ENCODE measurements at regions not wholly inside any gene's neighbourhood (a gene's known extent, or its start where the extent isn't known, plus 50 kb on each side); places are given as distances from the start of the nearest gene placed in this dataset.
"Not testable (repeated sequence)": the region's sequence is repeated elsewhere in the genome, so short reads cannot be mapped to it uniquely, and the experiment has no call there.

GRCh38 chr3:26091626-26092025 lies 301.7 kb downstream of the OXSM start:
- TF ChIP-seq EZH2 (IDR thresholded peaks at IDR 0.05; ENCODE audit: borderline replicate concordance, low read depth, low read length, severe bottlenecking) (no peak), FOS (IDR thresholded peaks at IDR 0.05; ENCODE audit: borderline replicate concordance, insufficient read depth, low read length) (no peak), POLR2AphosphoS5 (IDR thresholded peaks at IDR 0.05; ENCODE audit: insufficient read depth, low read depth, low read length) (no peak), POLR2A (IDR thresholded peaks at IDR 0.05; ENCODE audit: low read depth, low read length) (no peak), JUN (IDR thresholded peaks at IDR 0.05; ENCODE audit: borderline replicate concordance, insufficient read depth, insufficient read length, low read depth) (no peak), CTCF (IDR thresholded peaks at IDR 0.05; ENCODE audit: extremely low read depth in 1 of 2, insufficient read depth in 1 of 2, low read depth in 1 of 2, low read length in 2 of 2) (no peak), MYC (IDR thresholded peaks at IDR 0.05; ENCODE audit: low read depth, low read length) (no peak), GATA2 (IDR thresholded peaks at IDR 0.05; ENCODE audit: insufficient read depth, insufficient read length, low read depth, low read length) (no peak)
- TF ChIP-seq, protein P1, sequence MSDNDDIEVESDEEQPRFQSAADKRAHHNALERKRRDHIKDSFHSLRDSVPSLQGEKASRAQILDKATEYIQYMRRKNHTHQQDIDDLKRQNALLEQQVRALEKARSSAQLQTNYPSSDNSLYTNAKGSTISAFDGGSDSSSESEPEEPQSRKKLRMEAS (IDR thresholded peaks at IDR 0.05; ENCODE audit: insufficient read depth, insufficient read length): no peak
- CTCF ChIA-PET: no interaction called here
- no TSS peak for BruUV-seq (replicated peaks)

DNA sequence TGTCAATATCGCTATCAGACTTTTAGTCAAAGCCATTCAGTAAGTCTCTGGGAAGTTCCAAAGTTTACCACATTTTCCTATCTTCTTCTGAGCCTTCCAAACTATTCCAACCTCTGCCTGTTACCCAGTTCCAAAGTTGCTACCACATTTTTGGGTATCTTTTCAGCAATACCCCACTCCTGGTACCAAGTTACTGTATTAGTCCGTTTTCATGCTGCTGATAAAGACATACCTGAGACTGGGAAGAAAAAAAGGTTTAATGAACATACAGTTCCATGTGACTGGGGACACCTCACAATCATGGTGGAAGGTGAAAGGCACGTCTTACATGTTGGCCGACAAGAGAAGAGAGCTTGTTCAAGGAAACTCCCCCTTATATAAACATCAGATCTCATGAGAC lies 307.2 kb downstream of the OXSM start:
- H3K4me1 ChIP-seq (ENCODE audit: control insufficient read depth, extremely low read depth, insufficient read depth, low read length); H3K9me3 ChIP-seq (replicated peaks; ENCODE audit: control insufficient read depth, insufficient read depth, low read length); dilution Hi-C loops (cut with MboI; ENCODE audit: extremely low pct_ligation_motif_present, low sequenced_read_pairs); H3K9ac ChIP-seq (replicated peaks; ENCODE audit: extremely low read depth, insufficient read depth, low read length); H3K27ac ChIP-seq (ENCODE audit: insufficient read depth, low read depth, low read length); FAIRE-seq; DNase-seq (ENCODE audit: low read depth, low spot score); H2AFZ ChIP-seq (ENCODE audit: low read depth, low read length); H4K20me1 ChIP-seq (replicated peaks; ENCODE audit: control insufficient read depth, extremely low read depth, insufficient read depth, low read length); CTCF ChIA-PET; H3K27me3 ChIP-seq (ENCODE audit: control insufficient read depth in 2 of 2, insufficient read depth in 2 of 2, low read length in 2 of 2); BruUV-seq (replicated peaks); H3K9me1 ChIP-seq (replicated peaks; ENCODE audit: control insufficient read depth, extremely low read depth, insufficient read depth, low read length); POLR2A ChIA-PET; intact Hi-C loops (cut with micrococcal nuclease); H3K4me2 ChIP-seq (ENCODE audit: insufficient read depth, low read length); H3K36me3 ChIP-seq (ENCODE audit: control insufficient read depth in 2 of 2, extremely low read depth in 1 of 2, insufficient read depth in 2 of 2, low read length in 2 of 2); H3K79me2 ChIP-seq (ENCODE audit: control insufficient read depth, insufficient read depth, low read length); H3K4me3 ChIP-seq (replicated peaks in 1 of 3; ENCODE audit: insufficient read depth in 1 of 3, low read depth in 1 of 3, low read length in 3 of 3): not testable (repeated sequence)

More at GRCh38 chr3:26091626-26092025, 301.7 kb downstream of the OXSM start:
- Histone ChIP-seq H3K9ac (replicated peaks; ENCODE audit: extremely low read depth, insufficient read depth, low read length) (no peak overlapping the region), H3K4me1 (ENCODE audit: control insufficient read depth, extremely low read depth, insufficient read depth, low read length) (no peaks in the 10 kb centered on the region), H3K9me3 (replicated peaks; ENCODE audit: control insufficient read depth, insufficient read depth, low read length) (peaks cover 4% of the 10 kb centered on the region), H3K4me2 (ENCODE audit: insufficient read depth, low read length) (no peak overlapping the region), H3K27ac (ENCODE audit: insufficient read depth, low read depth, low read length) (no peak overlapping the region), H4K20me1 (replicated peaks; ENCODE audit: control insufficient read depth, extremely low read depth, insufficient read depth, low read length) (no peaks in the 10 kb centered on the region), H3K9me1 (replicated peaks; ENCODE audit: control insufficient read depth, extremely low read depth, insufficient read depth, low read length) (no peaks in the 10 kb centered on the region), H3K27me3 (ENCODE audit: control insufficient read depth in 2 of 2, insufficient read depth in 2 of 2, low read length in 2 of 2) (no peaks in the 10 kb centered on the region), H3K36me3 (ENCODE audit: control insufficient read depth in 2 of 2, extremely low read depth in 1 of 2, insufficient read depth in 2 of 2, low read length in 2 of 2) (no peaks in the 10 kb centered on the region), H2AFZ (ENCODE audit: low read depth, low read length) (no peak overlapping the region), H3K79me2 (ENCODE audit: control insufficient read depth, insufficient read depth, low read length) (no peaks in the 10 kb centered on the region), H3K4me3 (replicated peaks in 1 of 3; ENCODE audit: insufficient read depth in 1 of 3, low read depth in 1 of 3, low read length in 3 of 3) (no peak overlapping the region)
- DNase-seq (ENCODE audit: low read depth, low spot score): no peak
- no peak for FAIRE-seq
- POLR2A ChIA-PET: no interaction called here
- dilution Hi-C loops (cut with MboI; ENCODE audit: extremely low pct_ligation_motif_present, low sequenced_read_pairs): no loop called here
- intact Hi-C loops (cut with micrococcal nuclease): no loop called here

All from endothelial cell of umbilical vein (primary cell).